HG03571 (cell line): ENCODE measurements at regions not wholly inside any gene's neighbourhood (a gene's known extent, or its start where the extent isn't known, plus 50 kb on each side); places are given as distances from the start of the nearest gene placed in this dataset.
"Not testable (repeated sequence)": the region's sequence is repeated elsewhere in the genome, so short reads cannot be mapped to it uniquely, and the experiment has no call there.

Experiments used
- ATAC-seq: cut with Tn5 transposase; IDR thresholded peaks from one replicate; pipeline ENCODE4 v1.9.1; 2021; ENCODE audit not compliant: unreplicated experiment

DNA sequence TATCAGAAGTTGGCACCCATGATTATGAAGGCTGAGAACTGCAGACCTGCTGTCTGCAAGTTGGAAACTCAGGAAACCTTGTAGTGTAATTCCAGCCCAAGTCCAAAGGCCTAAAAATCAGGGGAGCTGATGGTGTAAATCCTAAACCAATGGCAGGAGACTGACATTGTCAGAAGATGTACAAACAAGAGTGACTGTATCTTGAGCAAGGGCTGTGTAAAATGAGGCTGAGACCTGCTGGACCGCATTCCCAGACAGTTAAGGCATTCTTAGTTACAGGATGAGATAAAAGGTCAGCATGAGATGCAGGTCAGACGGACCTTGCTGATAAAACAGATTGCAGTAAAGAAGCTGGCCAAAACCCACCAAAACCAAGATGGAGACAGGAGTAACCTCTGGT lies 147.7 kb downstream of the COG6 start:
- ATAC-seq: no peak

GRCh38 chr13:39803851-39804250 lies 148.4 kb downstream of the COG6 start:
- no peak for ATAC-seq

DNA sequence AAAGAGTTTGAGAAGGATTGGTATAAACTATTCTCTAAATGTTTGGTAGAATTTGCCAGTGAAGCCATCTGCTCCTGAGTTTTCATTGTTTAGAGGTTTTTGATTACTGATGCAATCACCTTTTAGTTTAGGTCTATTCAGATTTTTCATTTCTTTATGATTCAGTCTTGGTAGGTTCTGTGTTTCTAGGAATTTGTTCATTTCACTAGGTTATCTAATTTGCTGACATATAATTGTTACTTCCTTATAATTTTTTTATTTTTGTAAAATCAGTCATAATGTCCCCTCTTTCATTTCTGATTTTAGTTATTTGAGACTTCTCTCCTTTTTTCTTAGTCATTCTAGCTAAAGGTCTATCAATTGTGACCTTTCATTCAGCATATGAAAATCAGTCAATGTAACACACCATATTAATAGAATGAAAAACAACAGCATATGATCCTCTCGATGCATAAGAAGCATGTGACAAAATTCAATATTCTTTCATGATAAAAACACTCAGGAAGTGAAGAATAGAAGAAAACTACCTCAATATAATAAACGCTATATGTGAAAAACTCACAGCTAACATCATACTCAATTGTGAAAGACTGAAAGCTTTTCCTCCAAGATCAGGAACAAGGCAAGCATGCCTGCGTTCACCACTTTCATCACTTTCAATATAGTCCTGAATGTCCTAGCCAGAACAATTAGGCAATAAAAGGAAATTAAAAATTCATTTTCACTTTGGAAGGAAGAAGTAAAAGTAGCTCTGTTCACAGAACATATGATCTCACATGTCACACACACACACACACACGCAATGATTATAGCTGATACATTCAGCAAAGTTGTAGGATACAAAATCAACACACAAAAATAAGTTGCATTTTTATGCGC lies 149.1 kb downstream of the COG6 start:
- ATAC-seq: no peak

GRCh38 chr13:39809466-39809865 lies 154.0 kb downstream of the COG6 start:
- no peak for ATAC-seq

GRCh38 chr13:39810091-39810877 lies 154.8 kb downstream of the COG6 start:
- no peak for ATAC-seq

DNA sequence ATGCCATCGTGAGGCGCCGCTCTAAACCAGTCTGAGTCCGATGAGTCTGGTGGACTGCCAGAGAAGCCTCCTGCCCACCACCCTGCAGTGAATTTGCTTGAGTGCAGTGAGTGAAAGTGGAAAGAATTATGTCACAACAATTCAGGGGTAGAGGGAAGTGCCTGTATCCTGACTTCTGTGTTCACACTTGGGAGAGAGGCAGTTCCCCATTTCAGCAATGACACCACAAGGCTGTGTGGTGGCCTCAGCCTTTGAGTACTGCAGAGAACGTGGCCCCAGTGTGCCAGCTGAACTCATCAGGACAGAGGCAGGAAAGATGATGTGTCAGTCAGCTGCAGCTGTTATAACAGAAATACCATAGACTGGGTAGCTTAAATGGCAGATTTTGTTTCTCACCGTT lies 155.6 kb downstream of the COG6 start:
- no peak for ATAC-seq

DNA sequence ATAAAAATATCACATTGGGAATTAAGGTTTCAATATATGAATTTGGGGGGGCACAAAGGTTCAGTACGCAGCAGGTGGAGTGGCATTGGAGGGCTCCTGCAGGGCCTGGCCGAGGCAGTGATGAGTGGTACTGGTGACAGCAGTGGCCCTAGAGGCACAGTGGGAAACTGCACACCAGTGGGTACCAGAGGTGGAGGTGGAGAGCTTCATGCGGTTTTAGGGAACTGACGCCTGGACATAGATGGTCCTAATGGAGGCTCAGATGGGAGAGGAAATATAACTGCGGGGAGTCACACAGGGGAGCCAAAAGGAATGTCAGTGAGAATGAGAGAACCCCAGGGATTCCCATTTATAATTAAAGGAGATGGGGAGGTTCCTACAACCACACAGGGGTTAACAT lies 156.2 kb downstream of the COG6 start:
- ATAC-seq: no peak

DNA sequence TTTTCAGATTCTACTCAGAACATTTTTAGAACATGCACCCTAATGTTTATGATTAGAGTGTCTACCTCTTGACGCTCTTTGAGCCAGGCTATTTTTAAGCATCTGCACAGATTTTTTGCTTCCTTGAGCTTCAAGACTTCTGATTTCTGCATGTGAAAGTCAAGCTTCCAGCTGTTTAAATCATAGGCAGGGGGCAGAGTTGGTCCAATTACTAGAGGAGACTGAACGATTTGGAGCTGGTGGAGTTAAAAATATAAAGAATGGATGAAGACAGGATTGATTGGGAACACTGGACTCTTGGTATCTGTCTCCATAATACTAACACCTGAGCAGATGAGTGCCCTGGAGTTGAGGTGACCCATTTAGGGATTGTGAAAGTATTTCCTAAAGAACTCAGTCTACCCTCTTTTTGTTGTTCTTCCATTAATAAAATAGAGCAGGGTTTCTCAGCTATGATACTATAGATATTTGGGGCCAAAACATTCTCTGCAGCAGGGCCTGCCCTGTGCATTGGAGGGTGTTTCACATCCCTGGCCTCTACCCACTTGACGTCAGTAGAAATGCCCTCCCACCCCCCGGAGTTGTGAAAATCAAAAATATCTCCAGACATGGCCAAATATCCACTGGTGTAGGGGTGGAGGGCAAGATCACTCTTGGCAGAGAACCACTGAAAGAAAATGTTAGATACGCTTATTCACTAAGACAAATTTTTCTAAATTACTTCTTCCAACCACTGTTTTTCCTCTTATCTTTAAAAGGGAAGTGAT lies 160.1 kb downstream of the COG6 start:
- ATAC-seq: no peak

DNA sequence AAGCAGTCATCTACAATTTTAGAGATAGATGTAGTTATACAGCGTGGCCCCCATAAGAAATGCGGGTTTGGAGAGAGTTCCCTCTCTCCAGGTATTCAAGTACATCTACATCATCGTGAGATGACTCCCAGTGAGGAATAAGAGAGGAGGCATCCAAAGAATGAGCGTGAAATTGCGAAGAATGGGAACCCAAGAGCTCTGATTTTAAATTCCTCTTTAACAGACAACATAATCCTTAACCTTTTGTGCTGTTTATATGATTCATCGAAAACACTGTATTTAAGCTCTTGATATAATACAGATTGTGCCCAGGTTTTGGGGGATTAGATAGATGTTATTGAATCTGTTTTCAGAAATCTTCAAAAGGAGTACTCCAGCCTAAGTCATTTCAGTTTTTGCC lies 161.5 kb downstream of the COG6 start:
- ATAC-seq: no peak

- ATAC-seq: no peak
Observed at GRCh38 chr13:39818953-39819352, 163.5 kb downstream of the COG6 start.

GRCh38 chr13:39820606-39821005 lies 165.1 kb downstream of the COG6 start:
- ATAC-seq: no peak

DNA sequence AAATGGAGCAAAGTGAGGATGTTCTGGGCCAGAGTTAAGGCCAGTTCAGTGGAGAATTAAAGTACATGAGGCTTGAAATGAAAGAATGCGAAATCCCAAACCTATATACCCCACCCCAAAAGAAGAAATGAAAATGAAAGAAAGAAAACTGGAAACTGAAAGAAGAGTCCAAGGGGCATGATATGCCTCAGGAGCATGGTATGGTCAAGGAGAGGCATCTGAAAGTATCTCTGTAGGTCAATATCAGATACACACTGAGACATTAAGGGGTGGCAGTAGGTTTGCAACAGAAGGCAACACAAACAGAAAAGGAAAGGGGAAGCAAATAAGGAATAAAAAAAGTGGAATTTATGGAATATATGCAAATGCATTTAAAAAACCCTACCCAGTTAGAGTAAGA lies 166.5 kb downstream of the COG6 start:
- ATAC-seq: no peak

GRCh38 chr13:39822437-39822836 lies 167.0 kb downstream of the COG6 start:
- ATAC-seq: no peak

GRCh38 chr13:39823063-39823713 lies 167.7 kb downstream of the COG6 start:
- ATAC-seq: no peak

DNA sequence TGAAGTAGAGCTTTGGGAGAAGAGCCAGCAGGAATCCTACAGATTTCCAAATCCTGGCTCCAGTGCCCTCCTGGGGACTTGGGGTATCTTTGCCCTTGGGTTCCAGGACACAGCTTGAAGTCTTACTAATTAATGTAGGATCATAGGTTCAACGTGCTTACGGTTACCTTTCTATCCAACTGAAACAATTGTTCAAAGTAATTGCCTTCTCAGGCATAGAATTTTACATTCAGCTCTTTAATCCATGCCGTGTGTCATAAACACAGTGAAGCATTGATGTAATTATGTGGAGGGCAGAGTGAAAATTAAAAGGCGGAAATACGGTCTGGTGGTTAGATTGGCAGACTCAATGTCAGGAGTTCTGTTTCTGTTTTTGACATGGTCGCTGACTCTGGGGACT lies 170.4 kb downstream of the COG6 start:
- no peak for ATAC-seq

GRCh38 chr13:39835253-39835652 lies 179.8 kb downstream of the COG6 start:
- no peak for ATAC-seq

- no peak for ATAC-seq
Observed at GRCh38 chr13:39836038-39836437, 180.6 kb downstream of the COG6 start.

DNA sequence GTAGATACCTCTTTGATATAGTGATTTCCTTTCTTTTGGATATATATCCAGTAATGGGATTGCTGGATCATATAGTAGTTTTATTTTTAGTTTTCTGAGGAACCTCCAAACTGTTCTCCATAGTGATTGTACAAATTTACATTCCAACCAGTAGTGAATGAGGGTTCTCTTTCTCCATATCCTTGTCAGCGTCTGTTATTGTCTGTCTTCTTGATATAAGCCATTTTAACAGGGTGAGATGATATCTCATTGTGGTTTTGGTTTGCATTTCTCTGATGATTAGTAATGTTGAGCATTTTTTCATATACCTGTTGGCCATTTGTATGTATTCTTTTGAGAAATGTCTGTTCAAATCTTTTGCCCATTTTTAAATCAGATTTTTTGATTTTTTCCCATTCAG lies 182.4 kb downstream of the COG6 start:
- ATAC-seq: not testable (repeated sequence)

- no peak for ATAC-seq
Observed at GRCh38 chr13:39840201-39840600, 184.7 kb downstream of the COG6 start.

GRCh38 chr13:39847336-39847735 lies 191.9 kb downstream of the COG6 start:
- ATAC-seq: no peak

DNA sequence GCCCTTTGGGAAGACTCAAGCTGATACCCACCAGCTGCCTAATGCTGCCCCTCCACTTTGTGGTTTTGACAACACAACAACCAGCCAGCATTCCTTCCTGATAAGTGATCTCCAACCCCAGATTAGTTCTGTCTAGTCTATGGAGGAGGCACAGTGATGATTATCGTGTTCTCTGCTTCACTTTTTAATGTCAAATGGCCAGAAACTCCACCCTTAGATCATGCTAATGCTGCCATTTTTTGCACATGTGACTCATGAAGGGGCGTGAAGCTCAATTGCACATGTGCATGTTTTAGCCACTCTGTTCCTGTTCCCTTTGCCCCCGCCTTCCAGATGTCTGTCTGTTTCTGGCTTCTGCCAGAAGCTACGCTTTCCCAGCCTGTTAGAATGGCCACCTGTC lies 199.8 kb downstream of the COG6 start:
- no peak for ATAC-seq
